Heart right ventricle (tissue), 16 donors: ENCODE measurements at regions not wholly inside any gene's neighbourhood (a gene's known extent, or its start where the extent isn't known, plus 50 kb on each side); places are given as distances from the start of the nearest gene placed in this dataset.

Source experiments
- ATAC-seq, 8 donors: fragments of 200-7000 bp; cut with Tn5 transposase; one replicate each; pipeline ENCODE4 v1.9.1; 2020; ENCODE audit warnings: mild to moderate bottlenecking in 8 of 8, moderate library complexity in 8 of 8, moderate number of reproducible peaks in 1 of 8
- DNase-seq, 2 donors: peaks; one replicate each; pipeline ENCODE4 v3.0.0-alpha.2; 2020
- H3K27ac ChIP-seq, 10 donors: fragments of 200-600 bp; sonication (generic) in 2 of 10; one replicate each; pipeline versions ENCODE4 v1.5.0 to v1.8.0; 2020 to 2022; ENCODE audit warnings: mild to moderate bottlenecking in 3 of 10
- H3K27me3 ChIP-seq, 7 donors: fragments of 200-600 bp; one replicate each; pipeline ENCODE4 v1.8.0; 2021 to 2022; ENCODE audit warnings: mild to moderate bottlenecking in 2 of 7
- H3K36me3 ChIP-seq, 9 donors: fragments of 200-600 bp; sonication (generic) in 1 of 9; one replicate each; pipeline versions ENCODE4 v1.5.0 to v1.8.0; 2020 to 2022; ENCODE audit warnings: mild to moderate bottlenecking in 2 of 9
- H3K4me1 ChIP-seq, 9 donors: fragments of 200-600 bp; sonication (generic) in 1 of 9; one replicate each; pipeline versions ENCODE4 v1.5.0 to v1.8.0; 2020 to 2022; ENCODE audit warnings: mild to moderate bottlenecking in 4 of 9
- H3K4me3 ChIP-seq, 10 donors: fragments of 200-600 bp; sonication (generic) in 2 of 10; one replicate each; pipeline versions ENCODE4 v1.5.0 to v1.8.0; 2020 to 2022; ENCODE audit warnings: mild to moderate bottlenecking in 7 of 10, moderate library complexity in 2 of 10
- H3K9me3 ChIP-seq, 11 donors: fragments of 200-600 bp in 10 of 11; sonication (generic) in 2 of 11; one replicate each; pipeline versions ENCODE4 v1.5.0 to v1.8.0; 2013 to 2022; ENCODE audit warnings: mild to moderate bottlenecking in 2 of 11, control low read depth in 1 of 11, moderate library complexity in 1 of 11
- CTCF ChIP-seq, 9 donors: fragments of 200-600 bp; sonication (generic) in 2 of 9; IDR thresholded peaks; one replicate each; pipeline versions ENCODE4 v1.5.0 to v1.8.0; 2021 to 2022; ENCODE audit warnings: antibody characterized with exemption in 9 of 9, mild to moderate bottlenecking in 5 of 9, moderate library complexity in 1 of 9
- WGBS, 2 donors: extraction: QIAGEN DNeasy Blood & Tissue Kit; methylation state at CpG; one replicate each; pipeline ENCODE4 v1.1.7; 2013; ENCODE audit warnings: inconsistent platforms in 1 of 2; 5-methylcytosine and 5-hydroxymethylcytosine counted together
- intact Hi-C, 10 donors: fragments of 100-400 bp; cut with DNase I; formaldehyde crosslinking; loops; one replicate each; pipeline versions ENCODE4 v1.11.1 to v1.14.2; 2022
- donor health status: Arrhythmogenic right ventricular cardiomyopathy.
- donor health status: ischemic (EF 13 %, LVEDD 7.1; RV severe dilation, severe dysfunction).
- donor health status: healthy with polysubstance abuse.
- donor health status: DM: no; HTN: yes; CAD: no.
- donor health status: DM: no; HTN: no; CAD: no.
- donor health status: ischemic (EF 25% LVEDD 6.9; RV normal size, moderate dysfunction).
- donor health status: ischemic (EF 25% LVEDD 5.7; RV mildly dilated, moderate dysfunction).
- donor health status: healthy.
- donor health status: DM: yes; HTN: yes; CAD: no.
- donor health status: Ischemic cardiomyopathy.
- donor health status: ischemic (EF 35%, LVEDD 5.7; RV mildly dilated, moderate dysfunction).
- donor health status: nonischemic (EF 11% LVEDD 7.7; RV severe dilation, severe dysfunction).
- donor health status: DM: yes; HTN: yes; CAD: no.
- donor health status: PGD.
- donor health status: ischemic (EF 29% LVEDD 5.4; RV normal size, mild dysfunction).
- donor health status: nonischemic (EF 23%, LVEDD 6.1; RV moderate dilation, normal function).

- no peaks in the 10 kb centered on the region for H3K36me3 ChIP-seq
- TF ChIP-seq CTCF (IDR thresholded peaks at IDR 0.05) = no peak
- H3K4me3 ChIP-seq = no peak overlapping the region
- DNase-seq (no peak), ATAC-seq (no peak)
- H3K9me3 ChIP-seq = no peaks in the 10 kb centered on the region
- intact Hi-C loops = no loop called here
- peaks cover 0 to 9% (median 0%) of the 10 kb centered on the region in 9 donors for H3K4me1 ChIP-seq
- 56 to 65% methylated on average over 2 of the region's 2 CpGs for WGBS, 2 donors
- H3K27ac ChIP-seq = no peak overlapping the region
- H3K27me3 ChIP-seq = peaks cover 0 to 3% (median 0%) of the 10 kb centered on the region in 7 donors
These were observed 168.3 kb downstream of the KIF20B start for GRCh38 chr10:89869592-89870156.

GRCh38 chr10:89870936-89871335, 169.5 kb downstream of the KIF20B start:
- WGBS, 2 donors = 78 to 88% methylated on average over 2 of the region's 2 CpGs
- Histone ChIP-seq H3K27ac (no peak overlapping the region), H3K4me1 (peaks cover 0 to 9% (median 0%) of the 10 kb centered on the region in 9 donors), H3K4me3 (no peak overlapping the region), H3K36me3 (no peaks in the 10 kb centered on the region), H3K9me3 (peaks cover 0 to 9% (median 0%) of the 10 kb centered on the region in 11 donors), H3K27me3 (peaks cover 0 to 3% (median 0%) of the 10 kb centered on the region in 7 donors)
- no peak for ATAC-seq
- intact Hi-C loops = no loop called here
- no peak for DNase-seq
- TF ChIP-seq CTCF (IDR thresholded peaks at IDR 0.05) = no peak

GRCh38 chr10:89873055-89873454, 171.7 kb downstream of the KIF20B start:
- TF ChIP-seq CTCF (IDR thresholded peaks at IDR 0.05) = no peak
- Histone ChIP-seq H3K4me3 (no peak overlapping the region), H3K4me1 (peaks cover 0 to 9% (median 0%) of the 10 kb centered on the region in 9 donors), H3K36me3 (no peaks in the 10 kb centered on the region), H3K9me3 (peaks cover 0 to 9% (median 0%) of the 10 kb centered on the region in 11 donors), H3K27me3 (peaks cover 0 to 3% (median 0%) of the 10 kb centered on the region in 7 donors), H3K27ac (no peak overlapping the region)
- WGBS, 2 donors = 78 to 81% methylated on average over 3 of the region's 3 CpGs
- intact Hi-C loops = no loop called here
- no peak for ATAC-seq
- no peak for DNase-seq

- intact Hi-C loops = no loop called here
- no peak for TF ChIP-seq CTCF (IDR thresholded peaks at IDR 0.05)
These were observed 174.2 kb downstream of the KIF20B start for GRCh38 chr10:89875557-89875956.

More at GRCh38 chr10:89875557-89875956, 174.2 kb downstream of the KIF20B start:
- Histone ChIP-seq H3K4me3 (no peak overlapping the region), H3K36me3 (no peaks in the 10 kb centered on the region), H3K9me3 (peaks cover 0 to 22% (median 0%) of the 10 kb centered on the region in 11 donors), H3K27me3 (peaks cover 0 to 3% (median 0%) of the 10 kb centered on the region in 7 donors), H3K27ac (no peak overlapping the region), H3K4me1 (no peaks in the 10 kb centered on the region)
- WGBS, 2 donors = 90 to 95% methylated on average over 3 of the region's 3 CpGs
- no peak for DNase-seq
- ATAC-seq = no peak
